ENCODE measurements at regions not wholly inside any gene's neighbourhood (a gene's known extent, or its start where the extent isn't known, plus 50 kb on each side); places are given as distances from the start of the nearest gene placed in this dataset.

DNA sequence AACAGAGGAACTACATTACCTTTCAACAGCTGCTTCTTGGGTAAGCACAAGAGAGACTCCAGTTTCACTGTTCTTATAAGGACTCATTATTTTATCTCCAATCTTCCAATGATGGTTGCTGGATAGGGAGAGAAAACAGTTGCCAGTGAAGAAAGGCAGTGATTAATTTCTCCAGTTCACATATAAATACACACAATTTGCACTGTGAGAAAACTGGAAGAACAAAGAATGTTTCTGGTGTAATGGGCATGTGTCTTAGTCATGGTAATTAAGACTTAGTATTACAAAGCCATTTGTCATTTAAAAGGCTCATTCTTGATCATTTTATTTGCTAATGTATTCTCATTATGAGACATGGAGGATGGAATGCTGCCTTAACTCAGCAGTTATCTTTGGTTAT, 78.0 kb upstream of the FAR2 start:
- no peak for TF ChIP-seq CTCF (IDR thresholded peaks at IDR 0.05 in 2 of 3, conservative IDR thresholded peaks at IDR 0.05 in 1 of 3; ENCODE audit: control insufficient read depth in 2 of 3, extremely low read depth in 1 of 3, insufficient read depth in 1 of 3, low read depth in 3 of 3, low read length in 3 of 3)
- no peak for TF ChIP-seq HDAC6 (IDR thresholded peaks at IDR 0.05; ENCODE audit: unreplicated experiment)
- no peak for TF ChIP-seq PKNOX1 (IDR thresholded peaks at IDR 0.05)
